Right lobe of liver (tissue), 6 donors: ENCODE measurements at regions not wholly inside any gene's neighbourhood (a gene's known extent, or its start where the extent isn't known, plus 50 kb on each side); places are given as distances from the start of the nearest gene placed in this dataset.

Experiments used
- ATAC-seq, 4 donors: fragments of 200-7000 bp; cut with Tn5 transposase; one replicate each; pipeline ENCODE4 v1.9.1; 2020; ENCODE audit warnings: mild to moderate bottlenecking in 4 of 4, moderate library complexity in 4 of 4
- DNase-seq, 3 donors: peaks; one replicate each; pipeline ENCODE4 v3.0.0-alpha.2; 2020
- H3K27ac ChIP-seq, 3 donors: fragments of 200-600 bp; one replicate each; pipeline ENCODE4 v1.8.0; 2022
- H3K27me3 ChIP-seq, 2 donors: fragments of 200-600 bp; one replicate each; pipeline ENCODE4 v1.8.0; 2022
- H3K36me3 ChIP-seq, 4 donors: fragments of 200-600 bp; sonication (generic) in 1 of 4; one replicate each; pipeline versions ENCODE4 v1.5.1 to v1.8.0; 2017 to 2022; ENCODE audit warnings: control low read depth in 1 of 4
- H3K4me1 ChIP-seq, 4 donors: fragments of 200-600 bp; sonication (generic) in 1 of 4; one replicate each; pipeline versions ENCODE4 v1.5.1 to v1.8.0; 2017 to 2022; ENCODE audit warnings: control low read depth in 1 of 4
- H3K4me3 ChIP-seq, 3 donors: fragments of 200-600 bp; one replicate each; pipeline ENCODE4 v1.8.0; 2022
- H3K9me3 ChIP-seq, 4 donors: fragments of 200-600 bp; sonication (generic) in 1 of 4; one replicate each; pipeline versions ENCODE4 v1.5.1 to v1.8.0; 2017 to 2022; ENCODE audit warnings: control low read depth in 1 of 4
- CTCF ChIP-seq, 4 donors: fragments of 200-600 bp in 3 of 4; fragments of 450-650 bp in 1 of 4; IDR thresholded peaks; one replicate each; pipeline versions ENCODE4 v1.5.1 to v1.8.0; 2016 to 2022; ENCODE audit warnings: antibody characterized with exemption in 4 of 4, mild to moderate bottlenecking in 2 of 4
- POLR2A ChIP-seq: fragments of 450-650 bp; IDR thresholded peaks from one replicate; pipeline ENCODE4 v1.6.1; 2017; ENCODE audit warnings: antibody characterized with exemption, mild to moderate bottlenecking
- WGBS: methylation state at CpG from one replicate; pipeline ENCODE4 v1.1.6; 2018; ENCODE audit warnings: low coverage, low lambda C conversion rate; ENCODE audit not compliant: insufficient coverage; ENCODE audit errors: missing lambda C conversion rate; 5-methylcytosine and 5-hydroxymethylcytosine counted together
- intact Hi-C, 2 donors: fragments of 100-400 bp; cut with DNase I; formaldehyde crosslinking; loops; one replicate each; pipeline versions ENCODE4 v1.11.2 to v1.14.1; 2022
- donor health status: DM: no; HTN: yes; CAD: no.
- donor health status: DM: no; HTN: no; CAD: no.
- donor health status: DM: no; HTN: no; CAD: no.
- donor health status: DM: no; HTN: yes; CAD: no.
- donor health status: DM: no; HTN: yes; CAD: no.

- H3K27ac ChIP-seq, result no peak overlapping the region
- H3K4me1 ChIP-seq, result no peaks in the 10 kb centered on the region
- no peaks in the 10 kb centered on the region for H3K27me3 ChIP-seq
- intact Hi-C loops, result no loop called here
- H3K9me3 ChIP-seq, result no peaks in the 10 kb centered on the region
- H3K4me3 ChIP-seq, result no peak overlapping the region
- ATAC-seq, result no peak
- 57% methylated on average over 3 of the region's 3 CpGs for WGBS
- no peaks in the 10 kb centered on the region for H3K36me3 ChIP-seq
- DNase-seq, result no peak
- TF ChIP-seq POLR2A, result no peak
- TF ChIP-seq CTCF (IDR thresholded peaks at IDR 0.05), result no peak
These were observed 449.1 kb downstream of the PSAT1 start for GRCh38 chr9:78746010-78746409.

GRCh38 chr9:78753039-78753438 lies 456.1 kb downstream of the PSAT1 start:
- Histone ChIP-seq H3K4me1 (no peaks in the 10 kb centered on the region), H3K9me3 (no peaks in the 10 kb centered on the region), H3K27me3 (no peaks in the 10 kb centered on the region), H3K27ac (no peak overlapping the region), H3K4me3 (no peak overlapping the region), H3K36me3 (no peaks in the 10 kb centered on the region)
- DNase-seq, result no peak
- intact Hi-C loops, result no loop called here
- TF ChIP-seq CTCF (IDR thresholded peaks at IDR 0.05) (no peak), POLR2A (no peak)
- no peak for ATAC-seq

- no peak for DNase-seq
- no peak overlapping the region for H3K4me3 ChIP-seq
- H3K27ac ChIP-seq, result no peak overlapping the region
- TF ChIP-seq POLR2A (no peak), CTCF (IDR thresholded peaks at IDR 0.05) (no peak)
- intact Hi-C loops, result no loop called here
- no peaks in the 10 kb centered on the region for H3K36me3 ChIP-seq
- no peaks in the 10 kb centered on the region for H3K4me1 ChIP-seq
- WGBS, result 58% methylated on average over 7 of the region's 7 CpGs
- ATAC-seq, result no peak
- H3K9me3 ChIP-seq, result no peaks in the 10 kb centered on the region
- no peaks in the 10 kb centered on the region for H3K27me3 ChIP-seq
These were observed 460.0 kb downstream of the PSAT1 start for GRCh38 chr9:78756813-78757510.

DNA sequence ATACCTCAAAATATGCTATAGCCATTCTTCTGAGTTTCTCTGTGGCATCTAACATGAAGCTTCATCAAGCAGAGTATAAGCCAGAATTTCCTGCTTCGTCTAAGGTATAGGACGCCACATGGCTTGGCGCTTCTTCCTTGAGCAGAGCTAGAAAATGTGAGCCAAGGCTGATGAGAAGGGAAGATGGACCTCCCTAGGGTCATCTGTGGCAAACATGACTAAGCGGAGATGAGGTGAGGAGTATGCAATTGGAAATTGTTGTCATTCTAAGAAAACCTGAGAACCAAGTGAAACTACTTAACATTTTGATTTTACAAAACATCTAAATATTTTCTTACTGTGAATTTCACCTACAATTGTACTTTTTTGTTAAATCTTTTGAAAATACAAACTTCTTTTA lies 466.5 kb downstream of the PSAT1 start:
- intact Hi-C loops, result no loop called here
- Histone ChIP-seq H3K27ac (no peak overlapping the region), H3K27me3 (no peaks in the 10 kb centered on the region), H3K36me3 (no peaks in the 10 kb centered on the region), H3K9me3 (no peaks in the 10 kb centered on the region), H3K4me3 (no peak overlapping the region), H3K4me1 (no peaks in the 10 kb centered on the region)
- whole genome bisulfite sequencing, result 84% methylated on average over 4 of the region's 4 CpGs
- TF ChIP-seq CTCF (IDR thresholded peaks at IDR 0.05) (no peak), POLR2A (no peak)
- ATAC-seq, result no peak
- DNase-seq, result no peak

- TF ChIP-seq CTCF (IDR thresholded peaks at IDR 0.05), result no peak
- TF ChIP-seq POLR2A, result no peak
- Histone ChIP-seq H3K4me1 (no peaks in the 10 kb centered on the region), H3K9me3 (no peaks in the 10 kb centered on the region), H3K27ac (no peak overlapping the region), H3K36me3 (no peaks in the 10 kb centered on the region), H3K4me3 (no peak overlapping the region), H3K27me3 (no peaks in the 10 kb centered on the region)
- 71% methylated on average over 2 of the region's 4 CpGs for WGBS
- no peak for ATAC-seq
- intact Hi-C loops, result no loop called here
- DNase-seq, result no peak
These were observed 468.9 kb downstream of the PSAT1 start for GRCh38 chr9:78765861-78766260.
